A549 (cell line): ENCODE measurements at regions not wholly inside any gene's neighbourhood (a gene's known extent, or its start where the extent isn't known, plus 50 kb on each side); places are given as distances from the start of the nearest gene placed in this dataset.

Experiments
- ATAC-seq, 2 experiments: fragments of 200-7000 bp in 1 of 2; fragments of >200 bp in 1 of 2; cut with Nextera tagmentation in 1 of 2; cut with Tn5 transposase in 1 of 2; 3 replicates each; pipeline versions ENCODE4 v1.8.0 to v1.9.1; 2018 to 2020; ENCODE audit warnings: mild to moderate bottlenecking in 1 of 2, moderate library complexity in 1 of 2
- CTCF ChIA-PET: fragments of 300-600 bp; sonication (Branson Sonifier 250); formaldehyde crosslinking; extraction: SDS; loops from one replicate; lab custom pipeline; 2021; ENCODE audit warnings: antibody characterized with exemption, inconsistent platforms; lab: Yijun Ruan, JAX
- POLR2A ChIA-PET: fragments of 350-600 bp; formaldehyde crosslinking; extraction: SDS; loops from one replicate; lab custom pipeline; 2021; ENCODE audit warnings: antibody characterized with exemption, inconsistent platforms; lab: Yijun Ruan, JAX
- DNase-seq, 2 experiments: peaks; one replicate each; pipeline versions ENCODE4 v3.0.0 to v3.0.0-alpha.2; 2011 to 2016; ENCODE audit warnings: low read depth in 1 of 2, low spot score in 1 of 2
- FAIRE-seq: peaks from 2 replicates; lab custom pipeline; 2011; peaks lifted over from hg19 to GRCh38; lab: Jason Lieb, UNC
- H3K27ac ChIP-seq, 2 experiments: fragments of >200 bp; sonication (Bioruptor Twin); formaldehyde crosslinking; 3 replicates each; pipeline ENCODE4 v1.5.1; 2016 to 2017
- H3K4me1 ChIP-seq: fragments of >200 bp; sonication (Bioruptor Twin); formaldehyde crosslinking; 3 replicates; pipeline ENCODE4 v1.6.1; 2016
- H3K4me2 ChIP-seq: fragments of >200 bp; sonication (Bioruptor Twin); formaldehyde crosslinking; 3 replicates; pipeline ENCODE4 v1.6.1; 2016
- H3K4me3 ChIP-seq: fragments of >200 bp; sonication (Bioruptor Twin); formaldehyde crosslinking; 3 replicates; pipeline ENCODE4 v1.5.1; 2016
- H3K9me3 ChIP-seq: fragments of >200 bp; sonication (Bioruptor Twin); formaldehyde crosslinking; 3 replicates; pipeline ENCODE4 v1.6.1; 2016
- BHLHE40 ChIP-seq: IDR thresholded peaks from 2 replicates; pipeline ENCODE4 v1.6.1; 2012; ENCODE audit warnings: low read depth, low read length, inconsistent platforms
- CHD2 ChIP-seq: fragments of 150-350 bp; IDR thresholded peaks from 2 replicates; pipeline ENCODE4 v1.6.1; 2014; ENCODE audit warnings: low read length; ENCODE audit not compliant: partially characterized antibody
- E2F6 ChIP-seq: IDR thresholded peaks from 2 replicates; pipeline ENCODE4 v1.6.1; 2012; ENCODE audit warnings: low read depth, borderline replicate concordance
- EHF ChIP-seq: fragments of 250-450 bp; sonication (Bioruptor Pico); IDR thresholded peaks from 2 replicates; pipeline ENCODE4 v1.5.0; 2020; ENCODE audit warnings: mild to moderate bottlenecking
- EHMT2 ChIP-seq: fragments of 200-600 bp; sonication (generic); IDR thresholded peaks from 2 replicates; pipeline ENCODE4 v1.6.1; 2016; ENCODE audit warnings: antibody characterized with exemption, low read depth, mild to moderate bottlenecking, moderate library complexity
- ESRRA ChIP-seq: fragments of 150-350 bp; IDR thresholded peaks from 2 replicates; pipeline ENCODE4 v1.6.1; 2014; ENCODE audit warnings: mild to moderate bottlenecking, low read length, borderline replicate concordance
- HEYL ChIP-seq: fragments of 250-450 bp; sonication (Bioruptor Pico); IDR thresholded peaks from 2 replicates; pipeline ENCODE4 v1.8.0; 2021; ENCODE audit warnings: mild to moderate bottlenecking, moderate library complexity
- HMGXB4 ChIP-seq: fragments of 250-450 bp; sonication (Bioruptor Pico); IDR thresholded peaks from 2 replicates; pipeline ENCODE4 v1.5.0; 2021; ENCODE audit warnings: mild to moderate bottlenecking, moderate library complexity, borderline replicate concordance
- HOXA7 ChIP-seq: fragments of 250-450 bp; sonication (Bioruptor Pico); IDR thresholded peaks from 2 replicates; pipeline ENCODE4 v1.5.0; 2020; ENCODE audit warnings: mild to moderate bottlenecking, moderate library complexity
- HOXB13 ChIP-seq: fragments of 250-450 bp; sonication (Bioruptor Pico); IDR thresholded peaks from 2 replicates; pipeline ENCODE4 v1.5.0; 2020; ENCODE audit warnings: low read depth, mild to moderate bottlenecking, moderate library complexity
- HOXB5 ChIP-seq: fragments of 250-450 bp; sonication (Bioruptor Pico); IDR thresholded peaks from 2 replicates; pipeline ENCODE4 v1.5.0; 2020; ENCODE audit warnings: mild to moderate bottlenecking, moderate library complexity
- JUNB ChIP-seq: fragments of >200 bp; sonication (Bioruptor Twin); formaldehyde crosslinking; IDR thresholded peaks from 2 replicates; pipeline ENCODE4 v1.6.1; 2016
- MAFK ChIP-seq: fragments of 450-650 bp; IDR thresholded peaks from 2 replicates; pipeline ENCODE4 v1.6.1; 2014; ENCODE audit not compliant: partially characterized antibody
- MAZ ChIP-seq: fragments of 150-350 bp; IDR thresholded peaks from 2 replicates; pipeline ENCODE4 v1.6.1; 2014; ENCODE audit warnings: antibody characterized with exemption, low read depth, low read length, borderline replicate concordance
- RARB ChIP-seq: fragments of 250-450 bp; sonication (Bioruptor Pico); IDR thresholded peaks from 2 replicates; pipeline ENCODE4 v1.8.0; 2021; ENCODE audit warnings: mild to moderate bottlenecking, moderate library complexity
- RFX5 ChIP-seq: fragments of 450-650 bp; IDR thresholded peaks from 2 replicates; pipeline ENCODE4 v1.7.1; 2014; ENCODE audit warnings: antibody characterized with exemption, mild to moderate bottlenecking, moderate library complexity
- RNF2 ChIP-seq: fragments of 200-600 bp; sonication (generic); IDR thresholded peaks from 2 replicates; pipeline ENCODE4 v1.6.1; 2016; ENCODE audit warnings: low read depth, mild to moderate bottlenecking, antibody characterized with exemption, moderate library complexity, borderline replicate concordance
- SMC3 ChIP-seq: fragments of >200 bp; sonication (Bioruptor Twin); formaldehyde crosslinking; IDR thresholded peaks from 3 replicates; pipeline ENCODE4 v1.6.1; 2018; ENCODE audit warnings: inconsistent platforms
- TFCP2L1 ChIP-seq: fragments of 250-450 bp; sonication (Bioruptor Pico); IDR thresholded peaks from 2 replicates; pipeline ENCODE4 v1.5.0; 2021; ENCODE audit warnings: mild to moderate bottlenecking
- TP53 ChIP-seq: fragments of 250-450 bp; sonication (Bioruptor Pico); IDR thresholded peaks from 2 replicates; pipeline ENCODE4 v1.5.0; 2021; ENCODE audit warnings: mild to moderate bottlenecking, moderate library complexity
- WGBS: methylation state at CpG from one replicate; pipeline ENCODE4 v1.1.6; 2017; ENCODE audit errors: missing lambda C conversion rate; 5-methylcytosine and 5-hydroxymethylcytosine counted together

GRCh38 chr16:63174801-63175200 is 1138.6 kb upstream of the CDH8 start:
- H3K4me2 ChIP-seq: no peak overlapping the region
- FAIRE-seq (no peak), ATAC-seq (no peak), DNase-seq (no peak)
- TF ChIP-seq JUNB: no peak
- TF ChIP-seq RNF2: no peak
- no peak for TF ChIP-seq ESRRA
- TF ChIP-seq EHMT2: no peak
- no peak for TF ChIP-seq HOXA7 (CRISPR knock-in tag)
- no peak for TF ChIP-seq E2F6
- TF ChIP-seq EHF (CRISPR knock-in tag): no peak
- TF ChIP-seq RFX5: no peak
- no peak for TF ChIP-seq TFCP2L1 (CRISPR knock-in tag)
- no peak for TF ChIP-seq BHLHE40
- TF ChIP-seq RARB (CRISPR knock-in tag): no peak
- TF ChIP-seq HOXB5 (CRISPR knock-in tag): no peak
- no peak for TF ChIP-seq TP53 (CRISPR knock-in tag)
- TF ChIP-seq HEYL (CRISPR knock-in tag): no peak
- TF ChIP-seq MAZ: no peak
- ChIA-PET CTCF (no interaction called here), POLR2A (no interaction called here)
- H3K4me3 ChIP-seq: no peak overlapping the region
- H3K4me1 ChIP-seq: no peaks in the 10 kb centered on the region
- no peak overlapping the region for H3K27ac ChIP-seq
- H3K9me3 ChIP-seq: no peaks in the 10 kb centered on the region

- no peak for ATAC-seq
- TF ChIP-seq HOXB13 (CRISPR knock-in tag) (no peak), MAFK (peak; percentile 62)
- no peak overlapping the region for H3K27ac ChIP-seq
- no peaks in the 10 kb centered on the region for H3K4me1 ChIP-seq
- H3K4me3 ChIP-seq: no peak overlapping the region
- CTCF ChIA-PET: no interaction called here
- H3K9me3 ChIP-seq: no peaks in the 10 kb centered on the region
- POLR2A ChIA-PET: no interaction called here
- no peak for DNase-seq
- no peak for FAIRE-seq
- no peak overlapping the region for H3K4me2 ChIP-seq
These were observed 1135.3 kb upstream of the CDH8 start for GRCh38 chr16:63171545-63171944.

- DNase-seq (no peak), ATAC-seq (no peak), FAIRE-seq (no peak)
- ChIA-PET POLR2A (no interaction called here), CTCF (no interaction called here)
- H3K4me3 ChIP-seq: no peak overlapping the region
- 43% methylated on average over 2 of the region's 2 CpGs for WGBS
- H3K4me2 ChIP-seq: no peak overlapping the region
- H3K27ac ChIP-seq: no peak overlapping the region
- TF ChIP-seq CHD2: no peak
- TF ChIP-seq SMC3: no peak
- no peak for TF ChIP-seq HMGXB4 (CRISPR knock-in tag)
- no peaks in the 10 kb centered on the region for H3K4me1 ChIP-seq
- H3K9me3 ChIP-seq: no peaks in the 10 kb centered on the region
These were observed 1132.9 kb upstream of the CDH8 start for GRCh38 chr16:63169100-63169499.

- Histone ChIP-seq H3K4me3 (no peak overlapping the region), H3K27ac (no peak overlapping the region), H3K9me3 (no peaks in the 10 kb centered on the region), H3K4me2 (no peak overlapping the region), H3K4me1 (no peaks in the 10 kb centered on the region)
- ChIA-PET POLR2A (no interaction called here), CTCF (no interaction called here)
- 44% methylated on average over 5 of the region's 5 CpGs for WGBS
- peak; percentile 36 for TF ChIP-seq MAFK
- no peak for TF ChIP-seq RNF2
- ATAC-seq (no peak), DNase-seq (no peak), FAIRE-seq (no peak)
These were observed 1121.6 kb upstream of the CDH8 start for GRCh38 chr16:63157818-63158217.
